Lower leg skin (tissue), 4 donors: ENCODE measurements at regions not wholly inside any gene's neighbourhood (a gene's known extent, or its start where the extent isn't known, plus 50 kb on each side); places are given as distances from the start of the nearest gene placed in this dataset.

Experiments
- DNase-seq, 2 donors: peaks; one replicate each; pipeline ENCODE4 v3.0.0-alpha.2; 2019; ENCODE audit warnings: low spot score in 2 of 2
- H3K4me3 ChIP-seq: fragments of 200-600 bp; sonication (generic); 2 replicates; pipeline ENCODE4 v1.5.1; 2017; ENCODE audit warnings: mild to moderate bottlenecking, low read depth; ENCODE audit not compliant: poor library complexity, severe bottlenecking
- POLR2A ChIP-seq, 2 donors: fragments of 450-650 bp; IDR thresholded peaks; one replicate each; pipeline ENCODE4 v1.6.1; 2016 to 2017; ENCODE audit warnings: antibody characterized with exemption in 2 of 2, mild to moderate bottlenecking in 1 of 2, moderate library complexity in 1 of 2
- WGBS, 2 donors: methylation state at CpG; one replicate each; pipeline ENCODE4 v1.1.5; 2018; 5-methylcytosine and 5-hydroxymethylcytosine counted together
- intact Hi-C: fragments of 100-400 bp; cut with DNase I; formaldehyde crosslinking; loops from one replicate; pipeline ENCODE4 v1.15.0; 2023; ENCODE audit warnings: low total_unique reads
- TF ChIP-seq, protein P1 (sequence below), 3 donors: fragments of 450-650 bp; IDR thresholded peaks; one replicate each; pipeline ENCODE4 v1.5.1; 2016; ENCODE audit warnings: antibody characterized with exemption in 3 of 3, mild to moderate bottlenecking in 3 of 3, moderate library complexity in 2 of 3

DNA sequence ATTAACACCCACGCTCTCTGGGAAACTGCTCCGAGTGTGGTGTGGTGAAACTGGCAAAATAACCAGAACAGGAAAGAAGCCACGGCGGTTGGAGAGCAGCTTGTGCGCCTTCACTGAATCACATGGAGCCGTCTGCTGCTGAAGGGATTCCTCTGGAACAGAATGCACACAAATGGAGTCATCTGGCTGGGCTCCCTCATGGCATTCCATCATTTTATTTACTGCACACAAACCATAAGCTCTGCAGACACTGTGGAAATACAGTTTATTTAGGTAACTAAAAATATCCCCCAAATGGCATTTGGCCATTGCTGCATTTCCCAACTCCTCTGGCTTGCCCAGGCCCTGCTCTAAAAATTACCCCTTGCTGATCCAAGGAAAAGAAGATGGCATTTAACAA lies 187.0 kb upstream of the S100G start:
- intact Hi-C loops = no loop called here
- DNase-seq = no peak
- TF ChIP-seq, protein P1, sequence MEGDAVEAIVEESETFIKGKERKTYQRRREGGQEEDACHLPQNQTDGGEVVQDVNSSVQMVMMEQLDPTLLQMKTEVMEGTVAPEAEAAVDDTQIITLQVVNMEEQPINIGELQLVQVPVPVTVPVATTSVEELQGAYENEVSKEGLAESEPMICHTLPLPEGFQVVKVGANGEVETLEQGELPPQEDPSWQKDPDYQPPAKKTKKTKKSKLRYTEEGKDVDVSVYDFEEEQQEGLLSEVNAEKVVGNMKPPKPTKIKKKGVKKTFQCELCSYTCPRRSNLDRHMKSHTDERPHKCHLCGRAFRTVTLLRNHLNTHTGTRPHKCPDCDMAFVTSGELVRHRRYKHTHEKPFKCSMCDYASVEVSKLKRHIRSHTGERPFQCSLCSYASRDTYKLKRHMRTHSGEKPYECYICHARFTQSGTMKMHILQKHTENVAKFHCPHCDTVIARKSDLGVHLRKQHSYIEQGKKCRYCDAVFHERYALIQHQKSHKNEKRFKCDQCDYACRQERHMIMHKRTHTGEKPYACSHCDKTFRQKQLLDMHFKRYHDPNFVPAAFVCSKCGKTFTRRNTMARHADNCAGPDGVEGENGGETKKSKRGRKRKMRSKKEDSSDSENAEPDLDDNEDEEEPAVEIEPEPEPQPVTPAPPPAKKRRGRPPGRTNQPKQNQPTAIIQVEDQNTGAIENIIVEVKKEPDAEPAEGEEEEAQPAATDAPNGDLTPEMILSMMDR (IDR thresholded peaks at IDR 0.05) = no peak
- no peak for TF ChIP-seq POLR2A (IDR thresholded peaks at IDR 0.05)
- 80 to 100% methylated on average over 1 to 6 of the region's 6 CpGs for WGBS, 2 donors
- H3K4me3 ChIP-seq = no peak overlapping the region

GRCh38 chrX:16464369-16464768 lies 185.6 kb upstream of the S100G start:
- WGBS, 2 donors = 41 to 64% methylated on average over 4 of the region's 4 CpGs
- intact Hi-C loops = no loop called here
- H3K4me3 ChIP-seq = no peak overlapping the region
- DNase-seq = no peak
- TF ChIP-seq, protein P1 (IDR thresholded peaks at IDR 0.05) = no peak
- no peak for TF ChIP-seq POLR2A (IDR thresholded peaks at IDR 0.05)

DNA sequence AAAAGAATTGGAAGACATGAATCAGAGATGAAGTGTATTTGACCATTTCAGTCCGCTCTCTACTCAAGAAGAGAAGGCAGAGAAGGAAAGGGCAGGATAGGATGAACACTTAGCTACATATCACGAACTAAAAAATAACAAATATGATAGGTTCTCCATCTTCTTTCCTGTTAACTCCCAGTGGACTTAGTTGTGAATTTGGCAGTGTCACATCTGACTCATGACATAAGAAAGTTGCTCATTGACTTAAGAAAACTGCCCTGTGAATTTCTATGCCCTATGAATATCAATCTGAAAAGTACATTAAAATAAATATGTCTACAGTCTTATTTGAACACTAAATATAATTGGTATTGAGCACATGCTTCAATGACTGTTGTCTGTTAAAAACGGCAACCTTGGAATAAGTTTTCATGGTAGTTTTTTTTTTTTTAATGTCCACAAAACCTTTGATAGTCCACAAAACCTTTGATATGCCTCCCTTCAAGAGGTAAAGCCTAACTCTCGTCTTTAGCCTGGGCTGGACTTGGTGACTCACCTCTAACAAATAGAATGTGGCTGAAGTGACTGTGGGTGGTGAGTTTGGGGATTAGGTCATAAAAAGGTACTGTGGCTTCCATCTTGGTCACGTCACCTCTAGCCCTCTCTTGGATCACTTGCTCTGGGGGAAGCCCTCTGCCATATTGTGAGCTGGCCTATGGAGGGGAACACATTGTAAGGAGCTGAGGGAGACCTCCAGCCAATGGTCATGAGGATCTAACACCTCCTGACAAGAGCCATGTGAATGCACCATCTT lies 184.7 kb upstream of the S100G start:
- TF ChIP-seq, protein P1 (IDR thresholded peaks at IDR 0.05) = no peak
- no peak for TF ChIP-seq POLR2A (IDR thresholded peaks at IDR 0.05)
- H3K4me3 ChIP-seq = no peak overlapping the region
- no peak for DNase-seq
- WGBS, 2 donors = 81% methylated on average over 5 of the region's 5 CpGs
- intact Hi-C loops = no loop called here

GRCh38 chrX:16466640-16467432 lies 183.1 kb upstream of the S100G start:
- no peak for DNase-seq
- intact Hi-C loops = no loop called here
- H3K4me3 ChIP-seq = no peak overlapping the region
- 65 to 78% methylated on average over 7 of the region's 7 CpGs for WGBS, 2 donors
- TF ChIP-seq, protein P1 (IDR thresholded peaks at IDR 0.05) = no peak
- no peak for TF ChIP-seq POLR2A (IDR thresholded peaks at IDR 0.05)

- TF ChIP-seq, protein P1 (IDR thresholded peaks at IDR 0.05) = no peak
- no peak for TF ChIP-seq POLR2A (IDR thresholded peaks at IDR 0.05)
- intact Hi-C loops = no loop called here
- 90 to 96% methylated on average over 4 to 5 of the region's 5 CpGs for WGBS, 2 donors
- no peak overlapping the region for H3K4me3 ChIP-seq
- no peak for DNase-seq
These were observed 180.1 kb upstream of the S100G start for GRCh38 chrX:16469870-16470269.
